ENCODE measurements at regions not wholly inside any gene's neighbourhood (a gene's known extent, or its start where the extent isn't known, plus 50 kb on each side); places are given as distances from the start of the nearest gene placed in this dataset.
A peak's percentile ranks its signal among the peaks of the same experiment; 100 is the strongest.
"Not testable (repeated sequence)": the region's sequence is repeated elsewhere in the genome, so short reads cannot be mapped to it uniquely, and the experiment has no call there.

DNA sequence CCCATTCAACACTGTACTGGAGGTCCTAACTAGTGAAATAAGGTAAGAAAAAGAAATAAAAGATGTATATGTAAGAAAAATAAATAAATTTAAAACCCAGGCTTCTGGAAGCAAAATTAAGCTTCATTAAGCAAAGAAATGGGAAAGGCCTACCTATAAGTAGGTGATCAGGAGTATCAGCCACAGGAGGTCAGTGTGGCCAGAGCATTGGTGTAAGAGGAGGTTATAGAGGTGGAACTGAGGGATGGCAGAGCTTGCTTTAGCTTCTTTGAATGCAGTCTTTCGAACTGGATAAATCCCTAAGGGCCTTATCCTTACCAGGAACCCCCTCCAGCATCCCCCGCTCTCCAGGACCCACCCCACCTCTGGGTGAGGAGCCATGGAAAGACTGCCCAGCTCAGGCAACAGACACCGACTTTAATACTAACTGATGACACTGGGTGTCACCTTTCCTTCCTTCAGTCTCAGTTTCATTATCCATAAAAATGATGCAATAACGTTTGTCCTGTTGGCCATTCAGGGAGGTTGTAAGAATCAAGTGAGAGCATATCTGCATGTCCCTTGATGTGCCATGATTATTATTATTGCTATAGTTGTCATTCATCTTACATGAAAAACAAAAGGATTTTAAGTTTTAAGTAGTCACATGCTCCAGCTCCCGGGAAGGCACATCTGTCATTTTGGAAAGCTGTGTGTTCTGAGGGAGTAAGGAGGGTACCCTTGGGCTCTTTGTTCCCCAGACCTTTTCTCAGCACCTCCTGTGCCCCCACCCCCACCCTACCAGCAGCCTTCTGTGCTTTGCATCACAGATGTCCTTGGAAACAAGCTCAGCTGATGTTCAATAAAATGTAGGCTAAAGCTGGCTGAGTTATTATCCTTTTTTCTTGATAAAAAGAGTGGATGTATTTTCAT, 50.8 kb upstream of the CTNNA1 start:
- DNase-seq (ENCODE audit: low read depth): no peak

DNA sequence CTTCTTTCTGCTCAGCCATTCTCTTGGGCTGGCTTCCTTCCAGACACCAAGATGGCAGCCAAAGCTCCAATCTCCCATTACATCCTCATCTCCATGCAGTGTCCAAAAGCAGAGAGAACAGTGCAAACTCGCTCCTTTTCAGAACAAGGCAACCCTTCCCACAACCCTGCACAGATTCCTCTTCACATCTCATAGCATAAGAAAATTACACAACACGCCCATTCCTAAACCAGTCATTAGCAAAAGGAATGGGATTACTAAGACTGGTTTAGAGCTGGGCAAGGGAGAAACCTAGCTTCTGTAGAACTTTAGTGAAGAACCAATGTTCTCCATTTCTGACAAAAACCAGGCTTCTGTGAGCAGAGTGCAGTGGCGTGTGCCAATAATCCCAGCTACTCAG, 51.5 kb upstream of the CTNNA1 start:
- DNase-seq (ENCODE audit: low read depth): no peak

DNA sequence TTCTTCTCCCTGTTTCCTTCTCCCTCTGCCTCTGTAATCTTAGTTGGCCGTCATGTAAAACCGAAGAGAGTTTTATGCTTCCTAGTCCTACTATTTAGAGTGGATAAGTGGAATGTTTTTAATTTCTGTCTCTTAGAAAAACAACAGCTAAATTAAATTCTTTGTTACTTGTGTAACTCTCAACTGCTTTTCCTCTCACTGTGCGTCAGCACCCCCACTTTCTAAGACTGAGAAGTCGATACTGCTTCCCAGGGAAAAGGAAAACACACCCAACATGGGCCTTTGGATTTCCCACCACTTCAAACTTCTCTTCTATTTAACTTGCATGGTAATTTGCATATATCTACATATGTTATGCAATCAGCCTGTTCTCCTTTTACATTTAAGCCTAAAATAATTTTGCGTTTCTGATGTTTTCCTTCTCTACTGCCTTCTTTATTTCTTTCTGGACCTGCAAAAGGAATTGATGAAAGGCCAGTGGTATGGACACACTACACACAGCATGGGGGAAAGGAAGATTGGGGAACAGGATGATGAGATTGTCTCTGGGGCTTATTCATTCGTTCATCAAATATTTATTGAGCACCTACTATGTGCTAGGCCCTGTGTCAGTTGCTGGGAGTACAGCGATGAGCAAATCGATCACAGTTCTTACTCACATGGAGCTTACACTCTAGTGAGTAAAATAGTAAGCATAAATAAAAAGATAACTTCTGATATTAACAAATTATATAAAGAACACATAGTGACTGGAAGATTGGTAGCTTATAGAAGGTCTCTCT, 52.5 kb upstream of the CTNNA1 start:
- no peak for DNase-seq (ENCODE audit: low read depth)

DNA sequence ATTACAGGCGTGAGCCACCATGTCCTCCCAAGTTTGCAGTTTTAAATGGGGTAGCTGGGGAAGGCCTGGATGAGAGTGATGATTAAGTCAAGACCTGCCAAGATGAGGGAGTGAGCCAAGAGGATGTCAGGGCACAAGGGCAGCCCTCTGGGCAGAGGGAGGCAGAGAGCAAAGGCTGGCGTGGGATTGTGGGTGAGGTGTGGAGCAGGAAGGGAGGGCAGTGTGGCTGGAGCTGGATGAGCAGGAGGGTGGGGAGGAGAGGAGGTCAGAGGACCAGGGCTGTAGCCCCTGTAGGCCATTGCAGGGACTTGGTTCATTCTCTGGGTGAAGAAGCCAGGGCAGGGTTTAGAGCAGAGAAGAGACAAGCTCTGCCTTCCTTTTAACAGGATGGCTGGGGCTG, 53.7 kb upstream of the CTNNA1 start:
- DNase-seq (ENCODE audit: low read depth): no peak

DNA sequence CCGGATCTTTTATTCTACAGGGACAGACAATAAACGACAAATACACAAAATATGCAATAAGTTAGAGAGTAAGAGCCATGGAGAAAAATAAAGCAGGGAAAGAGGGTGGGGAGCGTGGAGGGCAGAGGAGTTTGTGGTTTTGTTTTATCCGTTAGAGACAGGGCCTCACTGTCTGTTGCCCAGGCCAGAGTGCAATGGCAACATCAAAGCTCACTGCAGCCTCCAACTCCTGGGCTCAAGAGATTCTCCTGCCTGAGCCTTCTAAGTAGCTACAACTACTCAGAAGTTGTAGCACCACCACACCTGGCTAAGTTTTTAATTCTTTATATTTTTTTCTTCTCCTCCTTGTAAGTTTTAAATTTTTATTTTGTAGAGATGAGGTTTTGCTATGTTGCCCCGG, 54.5 kb upstream of the CTNNA1 start:
- no peak for DNase-seq (ENCODE audit: low read depth)

DNA sequence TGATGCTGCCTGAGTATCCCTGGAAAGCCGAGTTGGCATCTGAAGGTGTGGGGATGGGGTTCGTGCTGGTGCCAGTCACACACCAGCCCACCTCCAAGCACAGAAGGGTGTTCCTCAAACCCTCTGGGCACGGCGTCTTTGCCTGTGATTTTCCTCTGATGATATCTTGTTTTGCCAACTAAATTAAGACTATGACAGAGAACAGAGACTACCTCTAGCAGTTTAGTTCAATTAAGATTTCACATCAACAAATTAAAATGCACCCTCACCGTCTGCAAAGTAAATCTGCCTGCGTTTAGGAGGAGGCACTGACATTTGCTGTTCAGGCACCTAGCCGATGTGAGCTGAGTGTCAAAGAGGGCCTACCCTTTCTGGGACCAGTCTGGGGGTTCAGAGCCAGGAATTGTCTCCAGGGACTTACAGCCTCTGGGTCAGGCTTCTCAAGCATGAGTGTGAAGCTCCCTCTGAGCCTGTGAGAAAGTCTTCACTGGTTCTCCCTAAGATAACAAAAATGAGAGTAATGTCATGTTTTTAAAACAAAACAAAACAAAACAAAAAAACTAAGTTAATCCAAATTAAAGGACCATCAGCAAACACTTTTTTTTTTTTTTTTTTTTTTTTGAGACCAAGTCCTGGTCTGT, 55.4 kb upstream of the CTNNA1 start:
- DNase-seq (ENCODE audit: low read depth): no peak

DNA sequence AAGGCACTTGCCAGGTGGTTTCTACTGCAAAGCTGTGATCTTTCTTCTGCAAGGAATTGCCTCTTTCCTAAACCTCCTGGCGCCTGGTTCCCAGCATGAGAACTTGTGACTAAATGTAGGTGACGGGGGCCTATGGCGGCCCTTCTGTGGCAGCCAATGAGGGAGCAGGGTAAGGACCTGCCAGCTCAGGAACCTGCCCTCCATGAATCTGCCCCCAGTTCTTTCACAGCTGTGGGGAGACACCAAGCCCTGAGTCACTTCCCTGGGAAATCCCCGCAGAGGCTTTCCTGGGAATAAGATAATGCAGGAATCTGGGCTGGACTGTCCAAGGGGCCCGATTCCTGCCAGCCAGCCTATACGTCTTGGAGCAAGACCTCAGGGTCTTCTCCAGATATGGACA, 56.7 kb upstream of the CTNNA1 start:
- peak; percentile 93 for DNase-seq (ENCODE audit: low read depth)

DNA sequence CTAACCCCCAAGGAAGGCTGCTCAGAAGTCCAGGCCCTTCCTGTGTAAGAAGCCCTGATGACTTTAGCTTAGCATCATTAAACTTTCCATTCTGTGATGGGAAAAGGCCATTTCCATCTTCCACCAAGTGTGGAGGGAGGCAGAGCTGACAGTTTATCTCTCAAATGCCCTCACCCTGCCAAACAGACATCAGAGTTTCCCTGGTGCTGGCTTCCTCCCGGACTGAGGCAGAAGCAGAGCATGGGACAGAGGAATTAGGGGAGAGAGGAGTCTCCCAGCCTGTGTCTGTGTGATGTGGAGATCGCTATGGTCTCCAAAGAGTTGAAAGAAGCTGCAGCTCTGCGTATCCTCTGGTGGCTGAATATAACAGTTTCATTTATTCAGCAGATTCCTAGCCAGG, 57.4 kb upstream of the CTNNA1 start:
- no peak for DNase-seq (ENCODE audit: low read depth)

DNA sequence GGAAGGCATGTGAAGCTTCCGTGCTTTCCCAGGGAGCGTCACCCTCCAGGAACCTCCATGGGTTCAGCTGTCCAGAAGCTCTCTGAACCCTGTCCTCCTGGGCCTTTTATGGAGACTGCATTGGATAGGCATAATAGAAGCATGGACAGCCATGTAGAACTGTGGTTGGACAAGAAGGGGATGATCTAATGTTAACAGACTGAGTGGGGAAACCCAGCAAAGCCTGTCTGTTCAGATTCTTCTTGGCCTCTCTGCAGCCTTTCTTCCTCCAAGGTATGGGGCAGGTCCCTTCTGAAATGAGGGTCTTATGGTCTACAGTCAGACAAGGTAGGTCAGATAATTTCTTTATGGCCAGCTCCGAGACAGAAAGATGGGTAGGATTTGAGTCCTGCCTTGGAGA, 59.1 kb upstream of the CTNNA1 start:
- DNase-seq (ENCODE audit: low read depth): no peak

DNA sequence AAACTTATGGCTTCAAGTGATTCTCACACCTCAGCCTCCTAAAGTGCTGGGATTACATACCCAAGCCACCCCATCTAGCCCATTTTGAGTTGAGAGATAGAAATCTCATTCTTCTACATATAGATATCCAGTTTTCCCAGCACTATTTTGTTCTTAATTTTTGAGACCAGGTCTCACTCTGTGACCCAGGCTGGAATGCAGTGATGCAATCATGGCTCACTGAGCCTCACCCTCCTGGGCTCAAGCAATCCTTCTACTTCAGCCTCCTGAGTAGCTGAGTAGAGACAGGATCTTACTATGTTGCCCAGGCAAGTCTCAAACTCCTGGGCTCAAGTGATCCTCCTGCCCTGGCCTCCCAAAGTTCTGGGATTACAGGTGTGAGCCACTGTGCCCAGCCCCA, 60.9 kb upstream of the CTNNA1 start:
- no peak for DNase-seq (ENCODE audit: low read depth)

DNA sequence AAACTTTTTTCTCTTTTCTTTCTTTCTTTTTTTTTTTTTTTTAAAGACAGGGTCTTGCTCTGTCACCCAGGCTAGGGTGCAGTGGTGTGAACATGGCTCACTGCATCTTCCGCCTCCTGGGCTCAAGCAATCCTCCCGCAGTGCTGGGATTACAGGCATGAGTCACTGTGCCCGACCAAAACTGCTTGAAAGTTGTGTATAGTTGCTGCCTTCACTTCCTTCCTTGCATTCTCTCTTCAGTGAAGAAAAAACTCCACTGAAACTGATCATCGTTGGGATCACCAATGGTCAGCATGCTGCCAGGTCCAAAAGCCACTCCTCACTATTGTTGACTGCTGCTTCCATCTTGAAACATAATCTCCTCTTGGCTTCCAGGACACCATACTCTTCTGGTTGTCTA, 66.6 kb upstream of the CTNNA1 start:
- peak; percentile 80 for DNase-seq (ENCODE audit: low read depth)

DNA sequence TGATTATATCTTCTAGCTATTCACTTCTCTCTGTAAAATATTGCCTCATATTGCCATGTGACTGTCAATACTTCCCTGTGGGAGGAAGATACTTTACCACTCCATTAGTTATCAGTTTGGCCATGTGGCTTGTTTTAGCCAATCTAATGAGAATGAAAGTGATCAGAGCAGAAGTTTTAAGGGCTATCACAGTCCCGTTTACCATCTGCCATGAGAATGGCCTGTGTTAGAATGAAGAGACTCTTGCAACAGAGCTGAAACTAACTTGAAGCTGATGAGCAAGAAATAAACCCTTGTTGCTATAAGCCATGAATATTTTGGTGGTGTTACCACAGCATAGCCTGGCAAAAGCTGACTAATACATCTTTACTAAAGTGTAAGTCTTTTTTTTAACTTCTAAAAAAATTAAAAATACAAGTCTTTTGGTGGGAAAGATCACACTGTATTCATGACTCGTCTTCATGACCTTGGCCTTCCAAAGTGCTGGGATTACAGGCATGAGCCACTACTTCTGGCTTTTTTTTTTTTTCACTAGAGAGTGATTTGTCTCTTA, 68.0 kb upstream of the CTNNA1 start:
- no peak for DNase-seq (ENCODE audit: low read depth)

DNA sequence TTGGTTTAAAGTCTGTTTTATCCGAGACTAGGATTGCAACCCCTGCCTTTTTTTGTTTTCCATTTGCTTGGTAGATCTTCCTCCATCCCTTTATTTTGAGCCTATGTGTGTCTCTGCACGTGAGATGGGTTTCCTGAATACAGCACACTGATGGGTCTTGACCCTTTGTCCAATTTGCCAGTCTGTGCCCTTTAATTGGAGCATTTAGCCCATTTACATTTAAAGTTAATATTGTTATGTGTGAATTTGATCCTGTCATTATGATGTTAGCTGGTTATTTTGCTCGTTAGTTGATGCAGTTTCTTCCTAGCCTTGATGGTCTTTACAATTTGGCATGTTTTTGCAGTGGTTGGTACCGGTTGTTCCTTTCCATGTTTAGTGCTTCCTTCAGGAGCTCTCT, 70.8 kb upstream of the CTNNA1 start:
- not testable (repeated sequence) for DNase-seq (ENCODE audit: low read depth)

DNA sequence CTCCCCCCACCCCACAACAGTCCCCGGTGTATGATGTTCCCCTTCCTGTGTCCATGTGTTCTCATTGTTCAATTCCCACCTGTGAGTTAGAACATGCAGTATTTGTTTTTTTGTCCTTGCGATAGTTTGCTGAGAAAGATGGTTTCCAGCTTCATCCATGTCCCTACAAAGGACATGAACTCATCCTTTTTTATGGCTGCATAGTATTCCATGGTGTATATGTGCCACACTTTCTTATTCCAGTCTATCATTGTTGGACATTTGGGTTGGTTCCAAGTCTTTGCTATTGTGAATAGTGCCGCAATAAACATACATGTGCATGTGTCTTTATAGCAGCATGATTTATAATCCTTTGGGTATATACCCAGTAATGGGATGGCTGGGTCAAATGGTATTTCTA, 74.4 kb upstream of the CTNNA1 start:
- not testable (repeated sequence) for DNase-seq (ENCODE audit: low read depth)

DNA sequence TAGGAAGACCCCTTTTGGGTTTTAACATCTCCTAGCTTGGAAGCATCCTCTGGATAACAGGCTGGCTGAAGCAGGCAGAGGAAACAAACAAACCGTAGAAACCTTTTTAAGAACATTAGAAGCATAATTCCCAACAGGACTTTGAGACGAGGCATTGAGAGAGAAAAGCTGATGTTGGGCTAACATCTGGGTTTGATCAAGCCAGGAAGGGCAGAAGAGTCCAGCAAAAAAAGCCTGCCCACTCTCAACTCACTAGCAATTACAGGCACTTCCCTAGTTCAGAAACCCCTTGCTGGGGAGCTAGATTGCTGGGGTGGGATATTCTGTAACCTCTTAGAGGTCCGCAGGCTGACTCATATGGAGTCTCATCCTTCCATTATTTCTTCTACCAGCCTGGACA, 75.4 kb upstream of the CTNNA1 start:
- no peak for DNase-seq (ENCODE audit: low read depth)

DNA sequence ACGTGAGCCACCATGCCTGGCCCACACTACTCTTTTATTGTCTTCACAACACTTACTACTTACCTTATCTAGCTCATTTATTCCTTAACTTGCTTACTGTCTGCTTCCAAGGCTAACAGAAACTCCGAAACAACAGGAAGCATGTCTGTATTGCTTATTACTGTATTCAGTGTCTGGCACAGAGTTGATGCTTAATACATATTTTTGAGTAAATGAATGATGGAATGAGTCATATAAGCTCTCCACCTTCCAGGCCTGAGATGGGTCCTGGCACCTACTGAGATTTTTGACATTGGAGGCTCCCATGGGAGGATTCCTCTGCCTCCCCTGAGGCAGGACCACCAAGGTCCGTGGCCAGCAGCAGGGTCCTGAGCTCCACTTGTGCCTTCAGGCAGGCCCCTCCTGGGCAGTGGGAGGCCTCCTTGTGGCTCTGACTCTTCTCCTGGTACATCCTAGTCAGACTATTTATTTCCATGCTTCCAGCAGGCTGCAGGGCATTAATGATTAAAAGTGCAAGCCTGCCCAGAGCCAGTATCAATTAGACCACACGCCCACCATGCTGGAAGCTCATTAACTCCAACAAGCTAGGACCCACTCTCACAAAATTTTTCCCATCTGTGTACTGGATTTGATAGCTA, 76.5 kb upstream of the CTNNA1 start:
- no peak for DNase-seq (ENCODE audit: low read depth)

DNA sequence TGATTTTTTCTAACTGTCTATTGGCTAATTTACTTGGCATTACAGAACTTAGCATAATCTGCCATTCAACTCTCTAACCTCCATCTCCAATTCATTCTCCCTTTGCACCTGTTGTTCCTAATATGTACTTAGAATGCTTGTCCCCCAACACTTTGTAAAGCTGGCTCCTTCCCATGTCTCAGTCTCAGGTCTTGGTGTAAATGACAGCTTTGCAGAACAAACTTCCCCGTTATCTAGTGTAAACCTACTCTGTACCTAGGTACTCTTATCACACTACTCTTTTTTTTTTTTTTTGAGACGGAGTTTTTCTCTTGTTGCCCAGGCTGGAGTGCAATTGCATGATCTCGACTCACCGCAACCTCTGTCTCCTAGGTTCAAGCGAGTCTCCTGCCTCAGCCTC, 77.2 kb upstream of the CTNNA1 start:
- DNase-seq (ENCODE audit: low read depth): no peak

DNA sequence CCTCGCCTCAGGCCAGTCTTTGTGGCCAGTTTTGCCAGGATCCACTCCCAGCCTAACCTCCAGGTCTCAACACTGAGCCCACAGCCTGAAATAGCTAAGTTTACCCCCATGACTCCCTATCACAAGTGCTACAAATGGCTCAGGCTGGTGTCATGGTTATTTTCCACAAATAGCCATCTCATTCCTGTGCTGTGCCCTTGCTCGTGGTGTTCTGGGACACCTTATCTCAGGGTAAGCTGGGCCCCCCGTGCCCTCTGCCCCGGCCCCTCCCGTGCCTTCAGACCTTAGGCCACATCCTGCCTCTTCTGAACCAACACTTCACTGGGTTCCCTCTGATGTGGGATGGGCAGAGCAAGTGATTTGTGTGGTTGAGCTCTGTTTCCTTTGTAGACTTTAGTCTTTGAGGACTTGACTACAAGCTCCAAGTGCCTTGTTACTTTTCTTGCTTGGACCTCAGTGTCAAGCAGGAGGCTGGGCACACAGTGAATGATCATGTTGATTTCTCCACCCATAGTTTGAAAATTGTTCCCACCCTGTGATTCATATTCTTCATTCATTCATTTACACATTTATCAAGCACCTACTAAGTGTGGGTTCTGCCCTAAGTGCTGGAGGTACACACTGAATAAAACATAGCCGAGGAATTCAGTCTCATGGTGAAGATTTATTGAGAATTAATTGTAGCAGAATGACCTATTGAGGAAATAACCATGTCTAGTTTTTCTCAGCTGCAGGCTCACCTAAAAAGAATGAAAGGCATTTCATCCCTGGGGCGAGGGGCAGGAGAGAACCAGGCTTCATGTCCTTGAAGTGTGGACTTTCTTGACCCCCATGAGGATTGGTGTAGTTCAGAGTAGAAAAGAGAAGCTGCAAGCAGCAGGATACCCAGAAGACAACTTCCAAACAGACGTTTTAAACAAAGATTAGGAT, 84.5 kb upstream of the CTNNA1 start:
- peak; percentile 12 for DNase-seq (ENCODE audit: low read depth)

DNA sequence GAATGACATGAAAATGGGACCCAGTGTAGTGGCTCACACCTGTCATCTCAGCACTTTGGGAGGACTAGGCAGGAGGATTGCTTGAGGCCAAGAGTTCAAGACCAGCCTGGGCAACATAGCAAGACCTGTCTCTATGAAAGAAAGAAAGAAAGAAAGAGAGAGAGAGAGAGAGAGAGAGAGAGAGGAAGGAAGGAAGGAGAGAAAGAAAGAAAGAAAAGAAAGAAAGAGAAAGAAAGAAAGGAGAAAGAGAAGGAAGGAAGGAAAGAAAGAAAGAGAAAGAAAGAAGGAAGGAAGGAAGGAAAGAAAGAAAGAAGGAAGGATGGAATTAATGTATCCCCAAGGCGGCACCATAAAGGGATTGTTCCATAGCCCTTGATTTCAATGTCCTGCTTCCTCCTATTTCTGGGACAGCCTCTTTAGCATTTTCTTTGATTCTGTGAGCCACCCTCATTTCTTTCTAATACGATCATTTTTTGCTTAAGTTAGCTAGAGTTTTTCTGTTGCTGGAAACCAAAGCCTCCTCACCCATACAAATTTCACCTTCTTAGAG, 85.4 kb upstream of the CTNNA1 start:
- DNase-seq (ENCODE audit: low read depth): not testable (repeated sequence)

DNA sequence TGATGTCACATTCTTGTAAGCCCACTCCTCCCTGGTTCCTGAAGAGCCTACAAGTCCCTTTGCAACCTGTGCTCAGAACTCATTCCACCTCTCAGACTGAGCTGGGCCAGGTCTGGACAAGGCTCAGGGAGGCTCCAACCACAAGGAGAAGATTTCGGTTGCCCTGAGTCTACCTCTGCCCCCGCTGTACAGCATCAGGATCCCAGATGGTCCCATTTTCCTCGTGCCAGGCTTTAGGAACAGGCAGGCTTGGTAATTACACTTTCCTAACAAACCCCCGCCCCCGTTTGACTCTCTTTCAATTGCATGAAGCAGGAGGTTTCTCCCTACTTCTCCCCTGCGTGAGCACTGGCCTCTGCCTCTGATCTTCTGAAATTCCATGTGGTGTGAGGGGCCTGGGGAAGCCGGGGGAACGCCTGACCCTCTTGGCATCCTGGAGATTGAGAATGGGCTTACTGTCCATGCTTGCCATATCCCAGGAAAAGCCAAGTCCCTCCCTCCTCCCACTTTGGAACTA, 86.9 kb upstream of the CTNNA1 start:
- DNase-seq (ENCODE audit: low read depth): no peak

Data from HT1080 (cell line).